ENCODE measurements at regions not wholly inside any gene's neighbourhood (a gene's known extent, or its start where the extent isn't known, plus 50 kb on each side); places are given as distances from the start of the nearest gene placed in this dataset.

GRCh38 chr3:5302661-5303060, 115.2 kb downstream of the EDEM1 start:
- WGBS, 2 donors = 88 to 92% methylated on average over 3 of the region's 3 CpGs
- no peak for DNase-seq (ENCODE audit: low spot score in 2 of 2)

GRCh38 chr3:5304188-5304587, 116.7 kb downstream of the EDEM1 start:
- WGBS, 2 donors = 49 to 59% methylated on average over 1 of the region's 1 CpG

More at GRCh38 chr3:5302661-5303060, 115.2 kb downstream of the EDEM1 start:
- no peaks in the 10 kb centered on the region for H3K27me3 ChIP-seq
- H3K4me1 ChIP-seq = no peaks in the 10 kb centered on the region
- no peak overlapping the region for H3K4me3 ChIP-seq
- H3K36me3 ChIP-seq = no peaks in the 10 kb centered on the region
- no peaks in the 10 kb centered on the region for H3K9me3 ChIP-seq
- no peak for TF ChIP-seq CTCF (IDR thresholded peaks at IDR 0.05)
- TF ChIP-seq POLR2A (IDR thresholded peaks at IDR 0.05) = no peak
- no peak for TF ChIP-seq EP300 (IDR thresholded peaks at IDR 0.05)
- H3K27ac ChIP-seq = no peak overlapping the region

GRCh38 chr3:5304789-5305683, 117.5 kb downstream of the EDEM1 start:
- peak in 1 of 2 donors; percentile 6 for DNase-seq (ENCODE audit: low spot score in 2 of 2)
- Histone ChIP-seq H3K9me3 (no peaks in the 10 kb centered on the region), H3K4me1 (no peaks in the 10 kb centered on the region), H3K27me3 (no peaks in the 10 kb centered on the region), H3K36me3 (no peaks in the 10 kb centered on the region), H3K27ac (no peak overlapping the region), H3K4me3 (no peak overlapping the region)
- WGBS, 2 donors = 29% methylated on average over 13 of the region's 13 CpGs
- TF ChIP-seq CTCF (IDR thresholded peaks at IDR 0.05) (peak in 4 of 5 experiments; percentile 16 to 47 (median 34)), POLR2A (IDR thresholded peaks at IDR 0.05) (no peak)

More at GRCh38 chr3:5304188-5304587, 116.7 kb downstream of the EDEM1 start:
- H3K36me3 ChIP-seq = no peaks in the 10 kb centered on the region
- no peaks in the 10 kb centered on the region for H3K4me1 ChIP-seq
- H3K4me3 ChIP-seq = no peak overlapping the region
- no peak for TF ChIP-seq POLR2A (IDR thresholded peaks at IDR 0.05)
- TF ChIP-seq EP300 (IDR thresholded peaks at IDR 0.05) = no peak
- TF ChIP-seq CTCF (IDR thresholded peaks at IDR 0.05) = no peak
- no peaks in the 10 kb centered on the region for H3K27me3 ChIP-seq
- H3K27ac ChIP-seq = no peak overlapping the region
- H3K9me3 ChIP-seq = no peaks in the 10 kb centered on the region
- no peak for DNase-seq (ENCODE audit: low spot score in 2 of 2)

- no peaks in the 10 kb centered on the region for H3K9me3 ChIP-seq
- no peak for DNase-seq (ENCODE audit: low spot score in 2 of 2)
- H3K36me3 ChIP-seq = no peaks in the 10 kb centered on the region
- H3K27me3 ChIP-seq = no peaks in the 10 kb centered on the region
- H3K27ac ChIP-seq = no peak overlapping the region
- no peak overlapping the region for H3K4me3 ChIP-seq
- TF ChIP-seq CTCF (IDR thresholded peaks at IDR 0.05) = peak in 1 of 5 experiments; percentile 3
- no peak for TF ChIP-seq EP300 (IDR thresholded peaks at IDR 0.05)
- no peak for TF ChIP-seq POLR2A (IDR thresholded peaks at IDR 0.05)
- H3K4me1 ChIP-seq = no peaks in the 10 kb centered on the region
- 70 to 75% methylated on average over 3 of the region's 3 CpGs for WGBS, 2 donors
Measured at GRCh38 chr3:5305684-5305989, 118.1 kb downstream of the EDEM1 start.

- 68 to 74% methylated on average over 4 of the region's 4 CpGs for WGBS, 2 donors
- no peak for DNase-seq (ENCODE audit: low spot score in 2 of 2)
- H3K36me3 ChIP-seq = no peaks in the 10 kb centered on the region
- H3K27me3 ChIP-seq = no peaks in the 10 kb centered on the region
- no peaks in the 10 kb centered on the region for H3K4me1 ChIP-seq
- H3K9me3 ChIP-seq = no peaks in the 10 kb centered on the region
- TF ChIP-seq EP300 (IDR thresholded peaks at IDR 0.05) (no peak), POLR2A (IDR thresholded peaks at IDR 0.05) (no peak), CTCF (IDR thresholded peaks at IDR 0.05) (no peak)
- H3K4me3 ChIP-seq = no peak overlapping the region
- H3K27ac ChIP-seq = no peak overlapping the region
Measured at GRCh38 chr3:5309171-5309570, 121.7 kb downstream of the EDEM1 start.
